ENCODE measurements at regions not wholly inside any gene's neighbourhood (a gene's known extent, or its start where the extent isn't known, plus 50 kb on each side); places are given as distances from the start of the nearest gene placed in this dataset.

DNA sequence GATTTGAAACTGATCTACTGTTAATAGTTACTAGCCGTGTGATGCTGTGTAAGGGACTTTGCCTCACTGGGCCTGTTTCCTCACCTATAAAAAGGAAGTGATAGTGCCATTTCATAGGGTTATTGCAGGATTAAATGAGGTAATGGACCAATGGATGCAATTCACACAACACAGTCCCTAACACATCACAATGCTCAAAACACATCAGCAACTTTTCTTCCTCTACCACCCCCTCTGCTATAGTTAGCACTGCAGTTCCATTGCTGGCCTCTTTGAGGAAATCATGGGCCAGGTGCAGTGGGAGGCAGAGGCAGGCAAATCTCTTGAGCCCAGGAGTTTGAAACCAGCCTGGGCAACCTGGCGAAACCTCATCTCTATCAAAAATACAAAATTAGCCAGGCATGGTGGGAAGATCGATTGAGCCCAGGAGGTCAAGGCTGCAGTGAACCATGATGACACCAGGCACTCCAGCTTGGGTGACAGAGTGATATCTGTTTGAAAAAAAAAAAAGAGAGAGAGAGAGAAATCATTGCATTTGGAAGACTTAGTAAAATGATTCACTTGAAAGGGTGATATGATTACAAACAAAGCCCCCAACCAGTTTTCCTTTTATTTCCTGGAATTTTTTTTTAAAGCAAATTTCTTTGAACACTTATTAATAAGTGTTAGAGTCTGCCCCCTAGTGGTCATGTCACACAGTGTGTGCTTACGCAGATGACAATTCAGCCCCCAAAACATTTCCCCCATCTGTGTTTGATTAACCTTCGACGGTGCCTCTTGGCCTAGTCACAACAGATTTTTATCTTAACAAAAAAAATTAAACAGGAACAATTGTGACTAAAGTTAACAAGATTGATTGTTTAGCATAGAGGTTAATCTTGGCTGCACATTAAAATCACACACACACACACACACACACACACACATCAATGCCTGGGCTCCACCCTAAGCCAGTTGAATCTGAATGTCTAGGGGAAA, 88.6 kb upstream of the BCL11A start:
- POLR2A ChIA-PET, result interaction anchor here (0.8 kb wide), 1 partner anchor 1616 kb away, joined by 3 read pairs; no protein-coding TSS in a partner anchor
- intact Hi-C loops (cut with micrococcal nuclease), result loop anchor here (1.0 to 5.0 kb wide), 3 partner anchors 1340 to 1880 kb away; no protein-coding TSS in a partner anchor
- no peak overlapping the region for H3K4me3 Mint-ChIP-seq
- H3K36me3 Mint-ChIP-seq (ENCODE audit: low read depth), result no peaks in the 10 kb centered on the region
- peaks cover 23% of the 10 kb centered on the region for H3K4me1 Mint-ChIP-seq
- ATAC-seq (ENCODE audit: low read depth), result peak; percentile 56
- H3K27me3 Mint-ChIP-seq, result peaks cover 3% of the 10 kb centered on the region
- TF ChIP-seq, protein P1, sequence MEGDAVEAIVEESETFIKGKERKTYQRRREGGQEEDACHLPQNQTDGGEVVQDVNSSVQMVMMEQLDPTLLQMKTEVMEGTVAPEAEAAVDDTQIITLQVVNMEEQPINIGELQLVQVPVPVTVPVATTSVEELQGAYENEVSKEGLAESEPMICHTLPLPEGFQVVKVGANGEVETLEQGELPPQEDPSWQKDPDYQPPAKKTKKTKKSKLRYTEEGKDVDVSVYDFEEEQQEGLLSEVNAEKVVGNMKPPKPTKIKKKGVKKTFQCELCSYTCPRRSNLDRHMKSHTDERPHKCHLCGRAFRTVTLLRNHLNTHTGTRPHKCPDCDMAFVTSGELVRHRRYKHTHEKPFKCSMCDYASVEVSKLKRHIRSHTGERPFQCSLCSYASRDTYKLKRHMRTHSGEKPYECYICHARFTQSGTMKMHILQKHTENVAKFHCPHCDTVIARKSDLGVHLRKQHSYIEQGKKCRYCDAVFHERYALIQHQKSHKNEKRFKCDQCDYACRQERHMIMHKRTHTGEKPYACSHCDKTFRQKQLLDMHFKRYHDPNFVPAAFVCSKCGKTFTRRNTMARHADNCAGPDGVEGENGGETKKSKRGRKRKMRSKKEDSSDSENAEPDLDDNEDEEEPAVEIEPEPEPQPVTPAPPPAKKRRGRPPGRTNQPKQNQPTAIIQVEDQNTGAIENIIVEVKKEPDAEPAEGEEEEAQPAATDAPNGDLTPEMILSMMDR (IDR thresholded peaks at IDR 0.05), result peak; percentile 34
- CTCF ChIA-PET, result interaction anchor here (0.9 to 3.5 kb wide), 6 partner anchors 14 to 1878 kb away, joined by 3 to 13 read pairs (median 4); no protein-coding TSS in a partner anchor
- no peaks in the 10 kb centered on the region for H3K9me3 Mint-ChIP-seq
- no peak overlapping the region for H3K27ac Mint-ChIP-seq
- DNase-seq, result no peak

DNA sequence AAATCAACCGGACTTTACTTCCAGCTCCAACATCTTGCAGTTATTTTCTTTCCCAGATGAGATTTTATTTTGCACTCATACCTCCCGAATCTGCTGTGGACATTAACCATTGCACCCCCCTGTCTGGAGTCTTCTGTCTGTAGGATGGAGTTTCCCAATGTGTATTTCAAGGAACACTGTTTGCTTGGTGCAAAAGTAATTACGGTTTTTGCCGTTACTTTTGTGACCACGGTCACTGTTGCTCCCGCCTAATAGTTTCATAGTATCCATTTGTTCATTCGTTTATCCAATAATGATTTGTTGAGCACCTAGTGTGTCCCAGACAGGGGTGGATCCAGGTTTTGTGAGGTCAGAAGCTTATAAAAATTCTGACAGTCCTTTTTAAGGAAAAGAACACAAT, 90.3 kb upstream of the BCL11A start:
- no peaks in the 10 kb centered on the region for H3K36me3 Mint-ChIP-seq (ENCODE audit: low read depth)
- intact Hi-C loops (cut with micrococcal nuclease), result loop anchor here (5.0 kb wide), 1 partner anchor 1341 kb away; no protein-coding TSS in a partner anchor
- H3K27me3 Mint-ChIP-seq, result peaks cover 3% of the 10 kb centered on the region
- H3K27ac Mint-ChIP-seq, result no peak overlapping the region
- TF ChIP-seq, protein P1 (IDR thresholded peaks at IDR 0.05), result no peak
- ChIA-PET CTCF (interaction anchor here (1.1 to 3.5 kb wide), 6 partner anchors 13 to 1618 kb away, joined by 3 to 13 read pairs (median 4); no protein-coding TSS in a partner anchor), POLR2A (no interaction called here)
- DNase-seq (no peak), ATAC-seq (ENCODE audit: low read depth) (no peak)
- no peaks in the 10 kb centered on the region for H3K9me3 Mint-ChIP-seq
- H3K4me3 Mint-ChIP-seq, result no peak overlapping the region
- H3K4me1 Mint-ChIP-seq, result peaks cover 23% of the 10 kb centered on the region

DNA sequence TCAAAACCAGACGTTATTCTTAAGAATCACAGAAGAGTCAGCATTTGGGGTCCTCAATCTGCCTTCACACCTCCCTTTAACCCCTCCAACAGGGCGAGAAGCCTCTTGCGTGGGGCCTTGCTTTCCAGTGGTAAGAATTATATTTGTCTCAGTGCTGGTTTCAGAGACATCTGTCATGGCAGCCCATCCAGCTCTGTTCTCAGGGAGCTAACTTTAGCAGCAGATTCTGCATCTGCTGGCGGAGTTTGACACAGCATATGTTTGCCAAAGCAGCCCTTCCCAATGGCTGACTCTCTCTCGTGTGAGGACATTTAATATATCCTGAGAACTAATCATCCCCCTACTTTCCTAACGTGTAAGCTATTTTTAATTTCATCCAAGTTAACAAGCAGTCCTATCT, 91.5 kb upstream of the BCL11A start:
- POLR2A ChIA-PET, result no interaction called here
- no peak overlapping the region for H3K4me3 Mint-ChIP-seq

DNA sequence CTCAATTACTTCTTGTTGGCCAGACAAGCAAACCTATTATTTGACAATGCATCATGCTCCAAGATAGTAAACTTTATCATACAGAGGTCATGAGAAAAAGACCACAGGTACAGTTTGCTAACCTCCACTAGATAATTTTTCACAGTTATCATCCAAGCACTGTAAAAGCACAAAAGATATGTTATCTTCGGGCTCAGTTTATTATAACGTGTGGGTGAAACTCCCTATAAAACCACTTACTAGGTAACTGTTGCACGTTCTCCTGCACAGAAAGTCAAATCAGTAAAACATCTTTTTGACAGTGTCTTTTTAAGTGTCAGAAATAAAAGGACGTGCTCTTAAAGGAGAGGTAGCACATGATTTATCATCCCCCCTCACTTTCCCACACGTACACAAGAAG, 94.7 kb upstream of the BCL11A start:
- CTCF ChIA-PET, result no interaction called here
- no peak overlapping the region for H3K4me3 Mint-ChIP-seq
- no peaks in the 10 kb centered on the region for H3K9me3 Mint-ChIP-seq
- intact Hi-C loops (cut with micrococcal nuclease), result no loop called here
- POLR2A ChIA-PET, result no interaction called here
- no peaks in the 10 kb centered on the region for H3K36me3 Mint-ChIP-seq (ENCODE audit: low read depth)
- no peak overlapping the region for H3K27ac Mint-ChIP-seq
- H3K27me3 Mint-ChIP-seq, result no peaks in the 10 kb centered on the region
- DNase-seq, result no peak
- no peak for ATAC-seq (ENCODE audit: low read depth)
- TF ChIP-seq, protein P1 (IDR thresholded peaks at IDR 0.05), result no peak
- H3K4me1 Mint-ChIP-seq, result peaks cover 14% of the 10 kb centered on the region

More for the DNA sequence above, 91.5 kb upstream of the BCL11A start:
- Mint-ChIP-seq H3K4me1 (peaks cover 23% of the 10 kb centered on the region), H3K36me3 (ENCODE audit: low read depth) (no peaks in the 10 kb centered on the region), H3K27me3 (no peaks in the 10 kb centered on the region), H3K9me3 (no peaks in the 10 kb centered on the region), H3K27ac (no peak overlapping the region)
- intact Hi-C loops (cut with micrococcal nuclease), result loop anchor here (5.0 kb wide), 1 partner anchor 1343 kb away; no protein-coding TSS in a partner anchor
- DNase-seq, result no peak
- TF ChIP-seq, protein P1 (IDR thresholded peaks at IDR 0.05), result no peak
- CTCF ChIA-PET, result interaction anchor here (1.0 to 2.3 kb wide), 2 partner anchors 30 to 1881 kb away, joined by 3 to 8 read pairs; no protein-coding TSS in a partner anchor
- no peak for ATAC-seq (ENCODE audit: low read depth)

DNA sequence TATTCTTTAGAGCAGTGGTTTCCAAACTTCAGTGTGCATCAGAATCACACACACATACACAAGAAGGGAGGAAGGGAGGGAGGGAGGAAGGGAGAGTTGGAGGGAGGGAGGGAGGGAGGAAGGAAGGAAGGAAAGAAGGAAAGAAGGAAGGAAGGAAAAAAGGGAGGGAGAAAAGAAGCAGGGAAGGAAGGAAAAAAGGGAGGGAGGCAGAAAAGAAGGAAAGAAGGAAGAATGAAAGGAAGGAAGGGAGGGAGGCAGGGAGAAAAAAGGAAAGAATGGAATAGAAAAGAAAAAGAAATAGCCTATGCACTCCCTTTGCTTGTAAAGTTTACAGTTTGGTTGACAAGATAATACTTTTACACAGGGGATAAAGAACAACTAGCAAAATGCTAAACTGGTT, 96.3 kb upstream of the BCL11A start:
- intact Hi-C loops (cut with micrococcal nuclease), result no loop called here
- no peak for ATAC-seq (ENCODE audit: low read depth)
- H3K27ac Mint-ChIP-seq, result no peak overlapping the region
- no peaks in the 10 kb centered on the region for H3K27me3 Mint-ChIP-seq
- POLR2A ChIA-PET, result no interaction called here
- H3K4me3 Mint-ChIP-seq, result no peak overlapping the region
- no peaks in the 10 kb centered on the region for H3K36me3 Mint-ChIP-seq (ENCODE audit: low read depth)
- H3K9me3 Mint-ChIP-seq, result no peaks in the 10 kb centered on the region
- TF ChIP-seq, protein P1 (IDR thresholded peaks at IDR 0.05), result no peak
- DNase-seq, result no peak
- peaks cover 12% of the 10 kb centered on the region for H3K4me1 Mint-ChIP-seq
- CTCF ChIA-PET, result interaction anchor here (1.3 kb wide), 1 partner anchor 25 kb away, joined by 3 read pairs; no protein-coding TSS in a partner anchor
